ENCODE measurements at regions not wholly inside any gene's neighbourhood (a gene's known extent, or its start where the extent isn't known, plus 50 kb on each side); places are given as distances from the start of the nearest gene placed in this dataset.

- no peak for DNase-seq
These were observed 109.6 kb upstream of the SERP2 start for GRCh38 chr13:44263751-44264620.

GRCh38 chr13:44266305-44266704 is 107.3 kb upstream of the SERP2 start:
- DNase-seq = no peak

GRCh38 chr13:44266772-44267171 is 106.9 kb upstream of the SERP2 start:
- DNase-seq = no peak

GRCh38 chr13:44267203-44267602 is 106.4 kb upstream of the SERP2 start:
- no peak for DNase-seq

- DNase-seq = no peak
These were observed 105.6 kb upstream of the SERP2 start for GRCh38 chr13:44267980-44268379.

GRCh38 chr13:44268980-44269379 is 104.6 kb upstream of the SERP2 start:
- no peak for DNase-seq

GRCh38 chr13:44270150-44270549 is 103.5 kb upstream of the SERP2 start:
- DNase-seq = no peak

GRCh38 chr13:44271031-44271455 is 102.6 kb upstream of the SERP2 start:
- DNase-seq = no peak

GRCh38 chr13:44271473-44271872 is 102.2 kb upstream of the SERP2 start:
- no peak for DNase-seq

GRCh38 chr13:44271915-44272341 is 101.7 kb upstream of the SERP2 start:
- no peak for DNase-seq

GRCh38 chr13:44272692-44273091 is 100.9 kb upstream of the SERP2 start:
- no peak for DNase-seq

GRCh38 chr13:44273216-44273615 is 100.4 kb upstream of the SERP2 start:
- DNase-seq = no peak

GRCh38 chr13:44273991-44274770 is 99.4 kb upstream of the SERP2 start:
- DNase-seq = no peak

GRCh38 chr13:44274771-44275205 is 98.8 kb upstream of the SERP2 start:
- DNase-seq = no peak

GRCh38 chr13:44275381-44275780 is 98.2 kb upstream of the SERP2 start:
- DNase-seq = no peak

- DNase-seq = no peak
These were observed 97.6 kb upstream of the SERP2 start for GRCh38 chr13:44276061-44276460.

- DNase-seq = no peak
These were observed 96.2 kb upstream of the SERP2 start for GRCh38 chr13:44277459-44277858.

GRCh38 chr13:44278166-44278565 is 95.5 kb upstream of the SERP2 start:
- DNase-seq = no peak

GRCh38 chr13:44280456-44280855 is 93.2 kb upstream of the SERP2 start:
- no peak for DNase-seq

- DNase-seq = no peak
These were observed 92.2 kb upstream of the SERP2 start for GRCh38 chr13:44281252-44282000.

- DNase-seq = no peak
These were observed 90.0 kb upstream of the SERP2 start for GRCh38 chr13:44283600-44283999.

GRCh38 chr13:44287958-44288357 is 85.7 kb upstream of the SERP2 start:
- DNase-seq = no peak

GRCh38 chr13:44292545-44292944 is 81.1 kb upstream of the SERP2 start:
- no peak for DNase-seq

Data from activated effector memory CD4-positive, alpha-beta T cell treated with anti-CD3 and anti-CD28 coated beads, Interleukin-2, amount 50 U/mL, for 16 hours (primary cell).